PC-3 (cell line): ENCODE measurements at regions not wholly inside any gene's neighbourhood (a gene's known extent, or its start where the extent isn't known, plus 50 kb on each side); places are given as distances from the start of the nearest gene placed in this dataset.

Source experiments
- ATAC-seq: fragments of 200-7000 bp; cut with Tn5 transposase; 2 replicates; pipeline ENCODE4 v1.9.1; 2020; ENCODE audit warnings: mild to moderate bottlenecking, moderate library complexity
- BruUV-seq: library from RNA; stranded (reverse); fragments of 400-500 nt; replicated peaks from 2 replicates; lab custom pipeline; 2021; lab: Mats Ljungman, UMichigan
- CTCF ChIA-PET: fragments of 300-600 bp; sonication (Branson Sonifier 250); formaldehyde crosslinking; loops from one replicate; lab custom pipeline; 2022; ENCODE audit warnings: antibody characterized with exemption; lab: Charles Lee
- POLR2A ChIA-PET: fragments of 300-600 bp; sonication (Branson Sonifier 250); formaldehyde crosslinking; loops from one replicate; lab custom pipeline; 2022; ENCODE audit warnings: antibody characterized with exemption; ENCODE audit not compliant: unreplicated experiment; lab: Charles Lee
- DNase-seq: peaks from one replicate; pipeline ENCODE4 v3.0.0-alpha.2; 2015
- H2AFZ ChIP-seq: fragments of 300-600 bp; sonication (generic); 2 replicates; pipeline ENCODE4 v1.6.0; 2016; ENCODE audit warnings: antibody characterized with exemption, low read length
- H3F3A ChIP-seq: fragments of 300-600 bp; sonication (generic); one replicate; pipeline ENCODE4 v1.6.0; 2017; ENCODE audit warnings: antibody characterized with exemption, low read length, control low read depth, mild to moderate bottlenecking; ENCODE audit not compliant: unreplicated experiment
- H3K27ac ChIP-seq: fragments of 300-600 bp; sonication (generic); 2 replicates; pipeline ENCODE4 v1.5.1; 2016; ENCODE audit warnings: mild to moderate bottlenecking, low read length
- H3K27me3 ChIP-seq: fragments of 300-600 bp; sonication (generic); 2 replicates; pipeline ENCODE4 v1.6.1; 2016; ENCODE audit warnings: low read length, mixed read lengths
- H3K36me3 ChIP-seq: fragments of 300-600 bp; sonication (generic); 2 replicates; pipeline ENCODE4 v1.6.1; 2016; ENCODE audit warnings: low read depth, mixed run types, low read length, mixed read lengths
- H3K4me1 ChIP-seq: fragments of 300-600 bp; sonication (generic); 2 replicates; pipeline ENCODE4 v1.5.1; 2016; ENCODE audit warnings: low read length; ENCODE audit not compliant: insufficient read depth
- H3K4me2 ChIP-seq: fragments of 300-600 bp; sonication (generic); 2 replicates; pipeline ENCODE4 v1.6.0; 2016; ENCODE audit warnings: low read length
- H3K4me3 ChIP-seq: fragments of 300-600 bp; sonication (generic); 2 replicates; pipeline ENCODE4 v1.5.1; 2016; ENCODE audit warnings: mild to moderate bottlenecking, low read length, mixed read lengths
- H3K79me2 ChIP-seq: fragments of 300-600 bp; sonication (generic); 2 replicates; pipeline ENCODE4 v1.6.1; 2017; ENCODE audit warnings: low read length, mixed read lengths
- H3K9ac ChIP-seq: fragments of 300-600 bp; sonication (generic); 2 replicates; pipeline ENCODE4 v1.6.0; 2016; ENCODE audit warnings: mild to moderate bottlenecking, low read length
- H3K9me2 ChIP-seq: fragments of 300-600 bp; sonication (generic); replicated peaks from 2 replicates; pipeline ENCODE4 v1.6.1; 2016; ENCODE audit warnings: mixed run types, low read length, mixed read lengths
- H3K9me3 ChIP-seq: fragments of 300-600 bp; sonication (generic); 2 replicates; pipeline ENCODE4 v1.6.1; 2016; ENCODE audit warnings: low read length, mixed read lengths
- H4K20me1 ChIP-seq: fragments of 300-600 bp; sonication (generic); 2 replicates; pipeline ENCODE4 v1.6.1; 2016; ENCODE audit warnings: low read length, mixed read lengths
- EZH2 ChIP-seq: fragments of 300-600 bp; sonication (generic); IDR thresholded peaks from one replicate; pipeline ENCODE4 v1.6.1; 2017; ENCODE audit warnings: antibody characterized with exemption, mild to moderate bottlenecking, low read length; ENCODE audit not compliant: unreplicated experiment
- EZH2phosphoT487 ChIP-seq: fragments of 300-600 bp; sonication (generic); IDR thresholded peaks from 2 replicates; pipeline ENCODE4 v1.6.1; 2018; ENCODE audit warnings: mild to moderate bottlenecking, antibody characterized with exemption, low read length, borderline replicate concordance
- intact Hi-C: fragments of 100-400 bp; cut with micrococcal nuclease; formaldehyde crosslinking; loops from 2 replicates; pipeline ENCODE4 v1.9.0; 2023
- TF ChIP-seq, protein P1 (sequence below): fragments of 300-600 bp; sonication (generic); conservative IDR thresholded peaks from 2 replicates; pipeline ENCODE4 v1.5.1; 2017; ENCODE audit warnings: antibody characterized with exemption, low read depth, mild to moderate bottlenecking, low read length

DNA sequence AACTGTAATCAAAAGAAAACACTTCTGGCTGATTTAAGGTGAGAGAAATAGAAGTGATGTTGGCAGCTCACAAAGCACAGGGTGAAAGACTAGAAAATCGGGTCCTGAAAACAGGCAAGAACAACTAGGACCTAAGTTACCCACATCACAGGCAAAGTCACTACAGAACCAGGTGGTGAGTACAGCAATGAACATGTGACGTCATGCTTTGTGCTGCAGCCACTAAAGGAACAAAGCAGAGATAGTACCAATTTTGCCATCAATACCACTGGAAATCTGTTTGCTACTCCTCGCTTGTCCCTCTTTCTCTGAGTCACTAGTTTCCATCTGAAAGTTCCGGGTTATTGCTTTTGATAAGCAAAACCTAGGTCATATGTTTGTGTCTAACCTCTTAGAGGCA lies 326.7 kb downstream of the GABRB2 start:
- H2AFZ ChIP-seq: no peak overlapping the region
- no peak overlapping the region for H3K27ac ChIP-seq
- H3K4me1 ChIP-seq: no peaks in the 10 kb centered on the region
- H3K4me3 ChIP-seq: no peak overlapping the region
- DNase-seq: no peak
- no peaks in the 10 kb centered on the region for H3K36me3 ChIP-seq
- H3K27me3 ChIP-seq: no peaks in the 10 kb centered on the region
- no peaks in the 10 kb centered on the region for H3K79me2 ChIP-seq
- peaks cover 31% of the 10 kb centered on the region; the same call in 1 of the 2 replicates for H3K9me3 ChIP-seq
- H3K9ac ChIP-seq: no peak overlapping the region
- BruUV-seq: no TSS peak
- intact Hi-C loops: no loop called here
- TF ChIP-seq, protein P1, sequence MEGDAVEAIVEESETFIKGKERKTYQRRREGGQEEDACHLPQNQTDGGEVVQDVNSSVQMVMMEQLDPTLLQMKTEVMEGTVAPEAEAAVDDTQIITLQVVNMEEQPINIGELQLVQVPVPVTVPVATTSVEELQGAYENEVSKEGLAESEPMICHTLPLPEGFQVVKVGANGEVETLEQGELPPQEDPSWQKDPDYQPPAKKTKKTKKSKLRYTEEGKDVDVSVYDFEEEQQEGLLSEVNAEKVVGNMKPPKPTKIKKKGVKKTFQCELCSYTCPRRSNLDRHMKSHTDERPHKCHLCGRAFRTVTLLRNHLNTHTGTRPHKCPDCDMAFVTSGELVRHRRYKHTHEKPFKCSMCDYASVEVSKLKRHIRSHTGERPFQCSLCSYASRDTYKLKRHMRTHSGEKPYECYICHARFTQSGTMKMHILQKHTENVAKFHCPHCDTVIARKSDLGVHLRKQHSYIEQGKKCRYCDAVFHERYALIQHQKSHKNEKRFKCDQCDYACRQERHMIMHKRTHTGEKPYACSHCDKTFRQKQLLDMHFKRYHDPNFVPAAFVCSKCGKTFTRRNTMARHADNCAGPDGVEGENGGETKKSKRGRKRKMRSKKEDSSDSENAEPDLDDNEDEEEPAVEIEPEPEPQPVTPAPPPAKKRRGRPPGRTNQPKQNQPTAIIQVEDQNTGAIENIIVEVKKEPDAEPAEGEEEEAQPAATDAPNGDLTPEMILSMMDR: no peak
- TF ChIP-seq EZH2phosphoT487 (no peak), EZH2 (no peak)
- no peaks in the 10 kb centered on the region for H3F3A ChIP-seq
- ATAC-seq: no peak
- CTCF ChIA-PET: no interaction called here
- no peak overlapping the region for H3K4me2 ChIP-seq
- no peaks in the 10 kb centered on the region for H4K20me1 ChIP-seq
- POLR2A ChIA-PET: no interaction called here
- H3K9me2 ChIP-seq: no peaks in the 10 kb centered on the region

DNA sequence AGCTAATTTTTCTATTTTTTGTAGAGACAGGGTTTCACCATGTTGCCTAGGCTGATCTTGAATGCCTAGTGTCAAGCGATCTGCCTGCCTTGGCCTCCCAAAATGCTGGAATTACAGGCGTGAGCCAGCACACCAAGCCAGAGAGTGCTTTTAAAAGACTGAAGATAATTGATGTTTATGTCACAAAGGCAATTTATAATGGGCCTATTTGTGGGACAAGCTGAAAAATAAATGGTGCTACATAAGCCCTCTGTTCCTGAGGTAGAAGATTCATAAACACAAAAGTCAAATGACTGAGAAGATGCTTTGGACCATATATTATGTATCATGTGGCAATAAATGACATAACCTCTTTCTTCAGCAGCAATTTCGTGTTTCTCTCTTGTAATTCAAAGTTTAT lies 329.6 kb downstream of the GABRB2 start:
- intact Hi-C loops: no loop called here
- ATAC-seq (no peak), DNase-seq (no peak)
- H3K4me1 ChIP-seq: no peaks in the 10 kb centered on the region
- H3K4me3 ChIP-seq: no peak overlapping the region
- H4K20me1 ChIP-seq: no peaks in the 10 kb centered on the region
- H3F3A ChIP-seq: no peaks in the 10 kb centered on the region
- H3K9ac ChIP-seq: no peak overlapping the region
- H3K36me3 ChIP-seq: no peaks in the 10 kb centered on the region
- H3K27me3 ChIP-seq: no peaks in the 10 kb centered on the region
- CTCF ChIA-PET: no interaction called here
- no peak overlapping the region for H3K4me2 ChIP-seq
- H3K27ac ChIP-seq: no peak overlapping the region
- no peaks in the 10 kb centered on the region for H3K9me2 ChIP-seq
- no peak for TF ChIP-seq EZH2
- TF ChIP-seq, protein P1: no peak
- no peak for TF ChIP-seq EZH2phosphoT487
- no TSS peak for BruUV-seq
- no peak overlapping the region for H2AFZ ChIP-seq
- POLR2A ChIA-PET: no interaction called here
- H3K9me3 ChIP-seq: peaks cover 23% of the 10 kb centered on the region
- H3K79me2 ChIP-seq: no peaks in the 10 kb centered on the region

GRCh38 chr5:161212123-161212712 lies 334.3 kb downstream of the GABRB2 start:
- H3K4me2 ChIP-seq: no peak overlapping the region
- H3K9me2 ChIP-seq: no peaks in the 10 kb centered on the region
- intact Hi-C loops: no loop called here
- ChIA-PET POLR2A (no interaction called here), CTCF (no interaction called here)
- TF ChIP-seq, protein P1: no peak
- TF ChIP-seq EZH2: no peak
- no peak for TF ChIP-seq EZH2phosphoT487
- H3K9ac ChIP-seq: no peak overlapping the region
- no peak overlapping the region for H2AFZ ChIP-seq
- no peak overlapping the region for H3K4me3 ChIP-seq
- H3K36me3 ChIP-seq: no peaks in the 10 kb centered on the region
- no peaks in the 10 kb centered on the region for H3F3A ChIP-seq
- H3K9me3 ChIP-seq: peaks cover 20% of the 10 kb centered on the region
- no peaks in the 10 kb centered on the region for H3K4me1 ChIP-seq
- BruUV-seq: no TSS peak
- H3K27me3 ChIP-seq: no peaks in the 10 kb centered on the region
- H3K79me2 ChIP-seq: no peaks in the 10 kb centered on the region
- H3K27ac ChIP-seq: no peak overlapping the region
- H4K20me1 ChIP-seq: no peaks in the 10 kb centered on the region
- no peak for DNase-seq
- no peak for ATAC-seq
